ENCODE measurements at regions not wholly inside any gene's neighbourhood (a gene's known extent, or its start where the extent isn't known, plus 50 kb on each side); places are given as distances from the start of the nearest gene placed in this dataset.

DNA sequence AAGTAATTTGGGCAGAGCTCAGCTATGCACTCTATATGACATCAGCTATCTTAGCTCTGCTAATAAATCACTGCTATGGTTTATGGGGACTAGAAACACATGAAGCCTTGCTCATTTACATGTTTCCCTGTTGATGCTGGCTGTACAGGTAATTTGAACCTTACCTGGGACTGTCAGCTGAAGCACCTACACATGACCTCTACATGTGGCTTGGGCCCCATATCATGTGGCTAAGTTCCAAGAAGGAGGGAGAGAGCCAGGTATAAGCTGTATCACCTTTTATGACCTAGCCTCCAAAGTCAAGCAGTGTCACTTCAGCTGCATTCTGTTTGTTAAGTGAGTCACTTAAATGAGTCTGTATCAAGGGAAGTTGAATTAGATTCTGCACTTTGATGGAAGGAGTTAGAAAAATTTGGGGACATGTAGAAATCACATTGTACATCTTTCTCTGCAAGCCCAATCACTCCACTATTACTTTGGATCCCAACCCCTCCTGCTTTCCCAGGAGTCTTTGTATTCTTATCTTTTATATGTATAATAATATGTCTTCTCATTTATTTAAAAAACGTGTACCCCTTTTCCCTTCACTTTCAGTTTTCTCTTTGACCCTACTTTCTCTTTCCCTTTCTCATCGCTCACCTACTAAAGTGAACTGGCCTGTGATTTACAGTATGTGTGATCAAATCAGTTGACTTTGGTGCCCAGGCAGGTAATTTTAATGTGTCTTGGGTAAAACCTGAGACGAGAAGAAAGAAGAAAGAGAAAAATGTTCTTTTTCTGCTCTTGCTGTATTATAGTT lies 53.4 kb upstream of the PRKACB start:
- DNase-seq (ENCODE audit: low read depth in 2 of 2), result no peak

- DNase-seq (ENCODE audit: low read depth in 2 of 2), result no peak
Measured at GRCh38 chr1:84089867-84090266, 54.2 kb upstream of the PRKACB start.

DNA sequence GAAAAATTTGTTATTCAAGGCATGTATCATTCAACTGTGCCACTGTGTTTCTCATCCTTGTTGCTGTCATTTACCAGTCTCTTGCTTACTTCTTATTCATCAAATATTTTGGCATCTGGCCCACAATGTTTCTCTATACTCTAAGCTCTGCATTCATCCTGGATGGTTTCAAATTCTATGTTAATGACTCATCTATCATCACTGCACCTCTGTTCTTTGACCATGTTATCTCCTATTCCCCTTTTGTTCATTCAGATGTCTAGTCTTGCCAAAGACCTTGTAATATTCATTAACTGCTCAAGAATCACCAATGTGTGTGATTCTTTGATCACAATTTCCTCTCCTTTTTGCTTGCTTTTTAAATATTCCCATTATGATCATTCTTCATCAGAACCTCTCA lies 54.6 kb upstream of the PRKACB start:
- no peak for DNase-seq (ENCODE audit: low read depth in 2 of 2)

DNA sequence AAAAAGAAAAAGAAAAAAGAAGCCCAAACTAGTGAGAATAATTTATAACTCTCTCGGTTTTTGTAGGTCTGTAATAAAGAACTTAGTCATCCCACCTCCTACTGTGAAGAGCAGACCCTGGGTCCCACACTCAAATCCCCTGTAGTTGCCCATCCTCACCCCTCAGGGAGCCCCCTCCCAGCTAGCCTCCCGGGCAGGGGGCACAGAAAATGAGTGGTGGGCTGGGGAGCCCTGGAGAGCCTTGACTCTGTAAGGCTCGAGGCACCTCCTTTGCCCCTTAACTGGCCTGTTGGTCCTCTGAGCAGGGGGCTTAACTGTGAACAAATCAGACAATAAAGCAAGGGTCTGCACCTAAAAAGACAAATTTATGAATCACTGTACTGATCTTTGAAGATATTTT lies 57.5 kb upstream of the PRKACB start:
- no peak for DNase-seq (ENCODE audit: low read depth in 2 of 2)

DNA sequence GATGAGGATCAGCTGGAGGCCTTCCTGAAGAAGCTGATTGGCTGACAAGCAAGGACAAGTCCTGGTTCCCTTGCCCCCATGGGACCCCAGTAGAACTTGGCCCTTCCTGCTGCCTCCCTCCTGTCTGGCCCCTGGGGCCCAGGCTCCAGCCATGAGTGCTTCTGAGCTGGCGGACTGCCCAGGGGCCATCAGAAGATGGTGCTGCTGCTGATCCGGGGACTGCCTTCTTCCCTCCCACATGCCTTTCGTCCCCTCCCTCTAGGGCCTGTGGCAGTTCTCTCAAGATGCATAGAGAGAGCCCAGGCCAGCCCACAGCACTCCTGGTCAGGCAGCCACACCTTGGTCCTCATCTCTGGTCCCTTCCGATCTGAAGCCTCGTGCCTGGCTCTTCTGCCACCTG lies 57.9 kb upstream of the PRKACB start:
- DNase-seq (ENCODE audit: low read depth in 2 of 2), result no peak

GRCh38 chr1:84083307-84083706 lies 60.8 kb upstream of the PRKACB start:
- DNase-seq (ENCODE audit: low read depth in 2 of 2), result no peak

- DNase-seq (ENCODE audit: low read depth in 2 of 2), result no peak
Measured at GRCh38 chr1:84078842-84079202, 65.2 kb upstream of the PRKACB start.

DNA sequence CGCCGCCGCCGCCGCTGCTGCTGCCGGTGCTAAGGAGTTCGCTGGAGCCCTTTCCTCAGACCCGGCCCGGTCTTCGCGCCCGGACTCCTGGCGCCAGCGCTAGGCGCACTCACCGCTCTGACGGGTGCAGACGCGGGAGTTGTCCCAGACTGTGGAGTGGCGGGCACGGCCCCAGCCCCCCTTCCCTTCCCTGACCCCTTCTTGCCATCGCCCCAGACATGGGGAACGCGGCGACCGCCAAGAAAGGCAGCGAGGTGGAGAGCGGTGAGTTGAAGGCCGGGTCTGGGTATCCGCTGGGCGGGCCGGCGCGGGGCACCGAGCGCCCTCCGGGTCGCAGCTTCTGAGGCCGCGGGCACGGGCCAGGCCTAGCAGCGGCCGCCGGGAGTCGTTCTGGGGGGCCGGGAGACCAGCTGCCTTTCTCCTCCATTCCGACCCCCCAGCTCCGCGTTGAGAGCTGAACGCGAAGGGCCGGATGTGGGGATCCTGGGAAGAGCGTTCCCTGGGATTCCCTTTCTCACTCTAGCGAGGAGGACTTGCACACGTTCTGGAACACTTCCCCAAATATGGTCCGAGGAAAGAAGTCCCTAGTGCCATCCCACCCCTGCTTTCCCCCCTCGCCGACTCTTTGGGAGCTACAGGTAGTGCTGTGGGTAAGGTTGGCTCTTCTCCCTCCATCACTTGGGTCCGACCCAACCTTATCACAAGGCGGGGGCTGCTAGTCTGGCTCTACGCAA lies 65.8 kb upstream of the PRKACB start:
- DNase-seq (ENCODE audit: low read depth in 2 of 2), result no peak

DNA sequence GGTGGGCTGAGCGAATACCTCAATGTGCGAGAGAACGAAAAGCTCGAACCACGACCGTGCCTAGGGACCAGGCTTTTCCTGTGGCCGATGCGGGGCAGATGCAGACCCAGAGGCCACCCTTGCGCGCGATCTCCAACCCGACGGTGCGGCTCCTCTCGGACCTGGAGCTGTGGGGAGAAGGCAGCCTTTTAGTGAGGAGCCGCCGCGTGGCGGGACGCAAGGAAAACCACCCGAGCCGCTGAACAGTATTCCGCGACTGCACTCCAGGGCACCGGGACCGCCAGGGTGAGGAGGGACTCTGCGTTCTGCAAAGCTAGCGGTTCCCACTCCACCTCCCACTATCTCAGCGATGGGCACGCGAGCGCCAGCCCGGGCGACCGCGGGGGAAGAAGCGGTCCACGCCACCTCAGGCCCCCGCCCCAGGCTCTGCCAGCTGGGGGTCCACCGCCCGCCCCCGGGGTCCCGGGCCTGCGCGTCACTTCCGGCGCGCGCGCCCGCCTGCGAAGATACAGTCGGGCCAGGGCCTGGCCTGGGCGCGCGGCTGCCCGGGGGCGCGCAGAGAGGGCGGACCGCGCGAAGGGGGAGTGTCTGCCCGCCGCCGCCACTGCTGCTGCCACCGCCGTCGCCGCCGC lies 66.5 kb upstream of the PRKACB start:
- peak in 1 of 2 donors; percentile 51 for DNase-seq (ENCODE audit: low read depth in 2 of 2)

DNA sequence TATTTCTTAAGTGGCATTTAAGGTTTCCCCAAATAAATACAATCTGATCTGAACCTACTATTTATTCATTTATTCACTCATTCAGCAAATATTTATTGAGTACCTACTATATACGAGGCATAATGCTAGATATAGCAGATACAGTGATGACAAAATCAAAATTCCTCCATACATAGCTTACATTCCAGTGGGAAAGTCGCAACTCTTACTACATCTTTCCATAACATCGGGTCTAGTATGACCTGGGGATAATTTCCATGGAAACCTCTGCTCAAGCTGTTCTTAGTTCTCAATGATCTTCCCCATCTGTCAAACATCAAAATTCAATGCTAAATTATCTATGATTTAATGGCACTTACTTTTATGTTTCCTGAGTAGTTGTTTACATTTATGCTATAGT lies 70.8 kb upstream of the PRKACB start:
- no peak for DNase-seq (ENCODE audit: low read depth in 2 of 2)

GRCh38 chr1:84069236-84069845 lies 70.4 kb upstream of the TTLL7 start:
- DNase-seq (ENCODE audit: low read depth in 2 of 2), result no peak

- DNase-seq (ENCODE audit: low read depth in 2 of 2), result no peak
Measured at GRCh38 chr1:84062496-84062895, 63.6 kb upstream of the TTLL7 start.

- no peak for DNase-seq (ENCODE audit: low read depth in 2 of 2)
Measured at GRCh38 chr1:84061336-84061735, 62.4 kb upstream of the TTLL7 start.

GRCh38 chr1:84060781-84061180 lies 61.8 kb upstream of the TTLL7 start:
- DNase-seq (ENCODE audit: low read depth in 2 of 2), result no peak

- no peak for DNase-seq (ENCODE audit: low read depth in 2 of 2)
Measured at GRCh38 chr1:84048820-84049219, 49.9 kb upstream of the TTLL7 start.

All from stimulated activated CD4-positive, alpha-beta T cell treated with anti-CD3 and anti-CD28 coated beads, Interleukin-1b, Interleukin-23, amount 100 ng/mL, for 1 hour (primary cell).